ENCODE measurements at regions not wholly inside any gene's neighbourhood (a gene's known extent, or its start where the extent isn't known, plus 50 kb on each side); places are given as distances from the start of the nearest gene placed in this dataset.

GRCh38 chr2:134143568-134143967 is 110.3 kb upstream of the MGAT5 start:
- Histone ChIP-seq H3K27ac (no peak overlapping the region), H3K4me3 (no peak overlapping the region)
- DNase-seq (ENCODE audit: low spot score): no peak
- TF ChIP-seq CTCF (IDR thresholded peaks at IDR 0.05): no peak

GRCh38 chr2:134144081-134144596 is 109.7 kb upstream of the MGAT5 start:
- no peak overlapping the region for H3K27ac ChIP-seq
- TF ChIP-seq CTCF (IDR thresholded peaks at IDR 0.05): no peak
- H3K4me3 ChIP-seq: no peak overlapping the region
- DNase-seq (ENCODE audit: low spot score): no peak

- DNase-seq (ENCODE audit: low spot score): no peak
- H3K4me3 ChIP-seq: no peak overlapping the region
- no peak overlapping the region for H3K27ac ChIP-seq
- TF ChIP-seq CTCF (IDR thresholded peaks at IDR 0.05): no peak
Measured at GRCh38 chr2:134144651-134145050, 109.2 kb upstream of the MGAT5 start.

- no peak for TF ChIP-seq CTCF (IDR thresholded peaks at IDR 0.05)
- DNase-seq (ENCODE audit: low spot score): no peak
- Histone ChIP-seq H3K4me3 (no peak overlapping the region), H3K27ac (no peak overlapping the region)
Measured at GRCh38 chr2:134145519-134145918, 108.4 kb upstream of the MGAT5 start.

- Histone ChIP-seq H3K4me3 (no peak overlapping the region), H3K27ac (no peak overlapping the region)
- no peak for TF ChIP-seq CTCF (IDR thresholded peaks at IDR 0.05)
- DNase-seq (ENCODE audit: low spot score): no peak
Measured at GRCh38 chr2:134146161-134146560, 107.7 kb upstream of the MGAT5 start.

GRCh38 chr2:134146620-134147019 is 107.3 kb upstream of the MGAT5 start:
- H3K4me3 ChIP-seq: no peak overlapping the region
- DNase-seq (ENCODE audit: low spot score): no peak
- H3K27ac ChIP-seq: no peak overlapping the region
- no peak for TF ChIP-seq CTCF (IDR thresholded peaks at IDR 0.05)

GRCh38 chr2:134148172-134148571 is 105.7 kb upstream of the MGAT5 start:
- TF ChIP-seq CTCF (IDR thresholded peaks at IDR 0.05): no peak
- DNase-seq (ENCODE audit: low spot score): no peak

More at GRCh38 chr2:134148172-134148571, 105.7 kb upstream of the MGAT5 start:
- H3K27ac ChIP-seq: no peak overlapping the region
- no peak overlapping the region for H3K4me3 ChIP-seq

Measured in coronary artery (tissue), 2 donors.